DOHH2 (cell line): ENCODE measurements at regions not wholly inside any gene's neighbourhood (a gene's known extent, or its start where the extent isn't known, plus 50 kb on each side); places are given as distances from the start of the nearest gene placed in this dataset.

Source experiments
- H3F3A ChIP-seq: fragments of 200-600 bp; sonication (generic), shearing (Covaris generic); 2 replicates; pipeline ENCODE4 v1.6.0; 2016; ENCODE audit warnings: antibody characterized with exemption, mild to moderate bottlenecking; ENCODE audit not compliant: control insufficient read depth, insufficient read depth
- H3K27ac ChIP-seq: fragments of 200-600 bp; sonication (generic); 2 replicates; pipeline ENCODE4 v1.5.1; 2014; ENCODE audit warnings: low read depth, mild to moderate bottlenecking, low read length, moderate library complexity
- H3K27me3 ChIP-seq: fragments of 200-600 bp; sonication (generic); 2 replicates; pipeline ENCODE4 v1.6.1; 2014; ENCODE audit warnings: mild to moderate bottlenecking, low read length, mixed read lengths; ENCODE audit not compliant: control insufficient read depth
- H3K36me3 ChIP-seq: fragments of 200-600 bp; sonication (generic); 2 replicates; pipeline ENCODE4 v1.6.1; 2014; ENCODE audit warnings: mild to moderate bottlenecking, low read length, moderate library complexity, mixed read lengths; ENCODE audit not compliant: control insufficient read depth
- H3K4me1 ChIP-seq: fragments of 200-600 bp; sonication (generic); 2 replicates; pipeline ENCODE4 v1.6.1; 2014; ENCODE audit warnings: mild to moderate bottlenecking, low read length, mixed read lengths; ENCODE audit not compliant: control insufficient read depth
- H3K4me2 ChIP-seq: fragments of 200-600 bp; sonication (generic); 2 replicates; pipeline ENCODE4 v1.6.0; 2014; ENCODE audit warnings: mild to moderate bottlenecking, low read length, moderate library complexity
- H3K4me3 ChIP-seq: fragments of 200-600 bp; sonication (generic); 2 replicates; pipeline ENCODE4 v1.5.1; 2014; ENCODE audit warnings: mild to moderate bottlenecking, low read length, mixed read lengths
- H3K79me2 ChIP-seq: fragments of 200-600 bp; sonication (generic); 2 replicates; pipeline ENCODE4 v1.6.1; 2014; ENCODE audit warnings: mild to moderate bottlenecking, low read length, mixed read lengths; ENCODE audit not compliant: control insufficient read depth
- H3K9me2 ChIP-seq: fragments of 200-600 bp; sonication (generic); replicated peaks from 2 replicates; pipeline ENCODE4 v1.6.1; 2014; ENCODE audit warnings: mild to moderate bottlenecking, low read length, mixed read lengths; ENCODE audit not compliant: control insufficient read depth
- H3K9me3 ChIP-seq: fragments of 200-600 bp; sonication (generic); 2 replicates; pipeline ENCODE4 v1.6.1; 2014; ENCODE audit warnings: antibody characterized with exemption, low read length, mixed read lengths; ENCODE audit not compliant: control insufficient read depth, insufficient read depth
- H4K20me1 ChIP-seq: fragments of 200-600 bp; sonication (generic); 2 replicates; pipeline ENCODE4 v1.6.0; 2014; ENCODE audit warnings: low read depth, mild to moderate bottlenecking, antibody characterized with exemption, low read length, moderate library complexity; ENCODE audit not compliant: control insufficient read depth, insufficient read depth
- EZH2phosphoT487 ChIP-seq: fragments of 200-600 bp; sonication (generic); IDR thresholded peaks from 2 replicates; pipeline ENCODE4 v1.6.1; 2017; ENCODE audit warnings: borderline replicate concordance, mild to moderate bottlenecking, antibody characterized with exemption, low read length, moderate library complexity, mixed read lengths
- TF ChIP-seq, protein P1 (sequence below): fragments of 200-600 bp; sonication (generic); IDR thresholded peaks from one replicate; pipeline ENCODE4 v1.5.1; 2014; ENCODE audit warnings: antibody characterized with exemption, mild to moderate bottlenecking, low read depth, low read length; ENCODE audit not compliant: poor library complexity, severe bottlenecking

DNA sequence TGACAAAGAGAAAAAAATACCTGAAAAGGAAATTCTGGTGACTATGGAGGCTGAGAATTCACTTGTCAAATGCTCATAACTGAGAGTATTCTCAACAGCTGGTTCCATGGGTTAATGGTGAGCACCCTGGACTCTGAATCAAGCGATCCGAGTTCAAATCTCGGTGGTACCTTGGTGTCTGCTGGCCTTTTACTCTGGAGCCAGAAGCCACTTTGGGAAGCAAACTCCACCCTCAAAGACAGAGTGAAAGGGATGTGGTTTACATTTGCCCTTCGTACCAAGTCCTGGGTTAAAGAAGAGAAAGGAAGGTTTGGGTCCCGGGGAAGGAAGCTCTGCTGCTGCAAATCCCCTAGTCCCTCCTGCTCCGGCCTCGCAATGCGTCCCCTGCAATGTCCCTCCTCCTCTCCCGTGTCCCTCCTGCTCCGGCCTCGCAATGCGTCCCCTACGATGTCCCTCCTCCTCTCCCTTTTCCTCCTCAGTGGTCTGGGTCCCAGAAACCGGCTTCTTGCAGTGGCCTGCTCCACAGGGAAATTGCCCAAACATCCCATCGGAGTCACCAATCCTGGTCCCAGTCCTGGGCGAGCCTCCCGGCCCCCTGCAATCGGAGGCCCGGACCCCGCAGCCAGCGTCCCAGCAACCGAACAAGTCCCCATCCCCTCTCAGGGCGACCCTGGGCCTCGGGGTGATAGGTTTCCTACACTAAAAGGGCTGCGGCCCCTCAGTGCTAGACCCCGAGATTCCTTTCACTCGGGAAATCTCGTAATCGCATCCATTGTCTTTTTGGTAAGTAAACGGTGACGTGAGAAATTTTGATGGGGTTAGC lies 129.4 kb downstream of the PPIAL4G start:
- H3K9me2 ChIP-seq, result no peaks in the 10 kb centered on the region
- H3K4me2 ChIP-seq, result no peak overlapping the region
- no peaks in the 10 kb centered on the region for H3K79me2 ChIP-seq
- no peak for TF ChIP-seq EZH2phosphoT487
- TF ChIP-seq, protein P1, sequence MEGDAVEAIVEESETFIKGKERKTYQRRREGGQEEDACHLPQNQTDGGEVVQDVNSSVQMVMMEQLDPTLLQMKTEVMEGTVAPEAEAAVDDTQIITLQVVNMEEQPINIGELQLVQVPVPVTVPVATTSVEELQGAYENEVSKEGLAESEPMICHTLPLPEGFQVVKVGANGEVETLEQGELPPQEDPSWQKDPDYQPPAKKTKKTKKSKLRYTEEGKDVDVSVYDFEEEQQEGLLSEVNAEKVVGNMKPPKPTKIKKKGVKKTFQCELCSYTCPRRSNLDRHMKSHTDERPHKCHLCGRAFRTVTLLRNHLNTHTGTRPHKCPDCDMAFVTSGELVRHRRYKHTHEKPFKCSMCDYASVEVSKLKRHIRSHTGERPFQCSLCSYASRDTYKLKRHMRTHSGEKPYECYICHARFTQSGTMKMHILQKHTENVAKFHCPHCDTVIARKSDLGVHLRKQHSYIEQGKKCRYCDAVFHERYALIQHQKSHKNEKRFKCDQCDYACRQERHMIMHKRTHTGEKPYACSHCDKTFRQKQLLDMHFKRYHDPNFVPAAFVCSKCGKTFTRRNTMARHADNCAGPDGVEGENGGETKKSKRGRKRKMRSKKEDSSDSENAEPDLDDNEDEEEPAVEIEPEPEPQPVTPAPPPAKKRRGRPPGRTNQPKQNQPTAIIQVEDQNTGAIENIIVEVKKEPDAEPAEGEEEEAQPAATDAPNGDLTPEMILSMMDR, result no peak
- H3K9me3 ChIP-seq, result no peaks in the 10 kb centered on the region
- no peaks in the 10 kb centered on the region for H3K4me1 ChIP-seq
- no peaks in the 10 kb centered on the region for H3K36me3 ChIP-seq
- H3K27ac ChIP-seq, result no peak overlapping the region
- H3K27me3 ChIP-seq, result peaks cover 41% of the 10 kb centered on the region
- H4K20me1 ChIP-seq, result no peaks in the 10 kb centered on the region
- no peaks in the 10 kb centered on the region for H3F3A ChIP-seq
- H3K4me3 ChIP-seq, result no peak overlapping the region

DNA sequence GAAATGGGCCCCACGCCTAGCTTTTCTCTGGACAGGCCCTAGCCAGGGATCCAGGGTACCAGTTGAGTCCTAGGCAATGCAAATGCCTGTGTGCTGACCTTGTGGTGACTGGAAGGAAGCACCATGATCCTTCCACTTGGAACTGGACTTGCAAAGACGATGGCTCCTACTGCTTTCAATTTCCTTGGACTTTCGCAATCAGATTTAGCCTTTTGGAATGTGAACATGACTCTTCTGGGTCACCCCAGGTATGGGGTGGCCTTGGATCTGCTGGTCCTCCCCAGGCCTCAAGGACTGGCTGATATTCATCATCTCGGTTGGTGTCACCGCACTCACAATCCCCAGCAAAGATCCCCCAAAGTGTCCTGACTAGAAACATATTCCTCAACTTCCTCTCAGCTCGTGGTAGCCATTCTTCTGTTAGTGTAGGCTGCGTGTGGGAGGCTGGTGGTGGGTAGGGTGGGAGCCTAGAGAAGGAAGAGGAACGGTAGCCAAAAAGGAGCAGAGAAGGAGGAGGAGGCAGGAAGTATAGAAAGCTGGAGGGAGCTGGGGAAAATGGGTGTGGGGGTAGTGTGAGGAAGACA lies 130.5 kb downstream of the PPIAL4G start:
- Histone ChIP-seq H4K20me1 (no peaks in the 10 kb centered on the region), H3K4me1 (no peaks in the 10 kb centered on the region), H3K79me2 (no peaks in the 10 kb centered on the region), H3F3A (no peaks in the 10 kb centered on the region), H3K27me3 (peaks cover 47% of the 10 kb centered on the region), H3K36me3 (no peaks in the 10 kb centered on the region), H3K4me2 (no peak overlapping the region), H3K4me3 (no peak overlapping the region), H3K9me2 (no peaks in the 10 kb centered on the region), H3K9me3 (no peaks in the 10 kb centered on the region), H3K27ac (no peak overlapping the region)
- TF ChIP-seq, protein P1, result no peak
- TF ChIP-seq EZH2phosphoT487, result no peak

DNA sequence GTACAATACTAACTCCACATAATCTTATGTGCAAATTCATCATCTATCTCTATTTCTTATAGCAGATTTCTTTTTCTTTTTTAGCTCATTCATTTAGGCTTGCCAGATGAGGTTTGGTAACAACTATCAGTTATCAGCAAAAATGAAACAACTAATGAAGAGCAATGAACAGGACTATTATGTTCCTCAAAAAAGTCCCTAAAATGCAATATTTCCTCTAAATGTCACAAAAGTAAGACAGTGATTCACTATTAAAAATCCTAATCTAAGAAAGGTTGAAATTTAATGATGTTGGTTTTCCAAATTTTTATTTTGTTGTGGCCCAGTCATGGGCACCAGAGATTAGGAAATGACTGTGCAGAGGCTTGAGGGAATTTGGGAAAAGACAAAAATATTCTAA lies 135.3 kb downstream of the PPIAL4G start:
- Histone ChIP-seq H3K27me3 (peaks cover 45% of the 10 kb centered on the region), H3K9me3 (no peaks in the 10 kb centered on the region), H3K79me2 (no peaks in the 10 kb centered on the region), H3K9me2 (no peaks in the 10 kb centered on the region), H3K36me3 (no peaks in the 10 kb centered on the region), H3F3A (no peaks in the 10 kb centered on the region), H3K4me3 (no peak overlapping the region), H3K4me2 (no peak overlapping the region), H3K4me1 (no peaks in the 10 kb centered on the region), H4K20me1 (no peaks in the 10 kb centered on the region), H3K27ac (no peak overlapping the region)
- TF ChIP-seq EZH2phosphoT487, result no peak
- TF ChIP-seq, protein P1, result no peak
